ENCODE measurements at regions not wholly inside any gene's neighbourhood (a gene's known extent, or its start where the extent isn't known, plus 50 kb on each side); places are given as distances from the start of the nearest gene placed in this dataset.

GRCh38 chr4:13956947-13957346, 329.4 kb upstream of the BOD1L1 start:
- Histone ChIP-seq H3K36me3 (no peaks in the 10 kb centered on the region), H3K4me1 (no peaks in the 10 kb centered on the region), H3K4me2 (no peak overlapping the region), H3K27me3 (no peaks in the 10 kb centered on the region), H3K27ac (no peak overlapping the region), H3K4me3 (no peak overlapping the region), H3K9ac (no peak overlapping the region), H4K20me1 (no peaks in the 10 kb centered on the region), H3K9me3 (replicated peaks in 1 of 11) (no peaks in the 10 kb centered on the region)
- TF ChIP-seq Cebpa-rat (IDR thresholded peaks at IDR 0.05) = no peak

GRCh38 chr4:13957871-13958270, 330.3 kb upstream of the BOD1L1 start:
- Histone ChIP-seq H3K27me3 (no peaks in the 10 kb centered on the region), H3K36me3 (no peaks in the 10 kb centered on the region), H4K20me1 (no peaks in the 10 kb centered on the region), H3K9me3 (replicated peaks in 1 of 11) (no peaks in the 10 kb centered on the region), H3K4me1 (no peaks in the 10 kb centered on the region), H3K4me3 (no peak overlapping the region), H3K9ac (no peak overlapping the region), H3K4me2 (no peak overlapping the region), H3K27ac (peak overlapping the region in 1 of 11 experiments; percentile 7; a peak in 1 of 22 replicates)
- TF ChIP-seq Cebpa-rat (IDR thresholded peaks at IDR 0.05) = no peak

GRCh38 chr4:13963601-13964000, 336.1 kb upstream of the BOD1L1 start:
- Histone ChIP-seq H4K20me1 (no peaks in the 10 kb centered on the region), H3K4me1 (no peaks in the 10 kb centered on the region), H3K9ac (no peak overlapping the region), H3K4me3 (no peak overlapping the region), H3K27me3 (no peaks in the 10 kb centered on the region), H3K9me3 (replicated peaks in 1 of 11) (no peaks in the 10 kb centered on the region), H3K4me2 (no peak overlapping the region), H3K36me3 (no peaks in the 10 kb centered on the region), H3K27ac (no peak overlapping the region)
- no peak for TF ChIP-seq Cebpa-rat (IDR thresholded peaks at IDR 0.05)

- Histone ChIP-seq H3K9ac (no peak overlapping the region), H3K9me3 (replicated peaks in 1 of 11) (no peaks in the 10 kb centered on the region), H4K20me1 (no peaks in the 10 kb centered on the region), H3K4me3 (no peak overlapping the region), H3K27me3 (no peaks in the 10 kb centered on the region), H3K36me3 (no peaks in the 10 kb centered on the region), H3K27ac (no peak overlapping the region), H3K4me1 (no peaks in the 10 kb centered on the region), H3K4me2 (no peak overlapping the region)
- no peak for TF ChIP-seq Cebpa-rat (IDR thresholded peaks at IDR 0.05)
Measured at GRCh38 chr4:13966231-13967195, 339.0 kb upstream of the BOD1L1 start.

GRCh38 chr4:13968723-13969122, 341.2 kb upstream of the BOD1L1 start:
- no peaks in the 10 kb centered on the region for H4K20me1 ChIP-seq
- H3K36me3 ChIP-seq = no peaks in the 10 kb centered on the region
- TF ChIP-seq Cebpa-rat (IDR thresholded peaks at IDR 0.05) = no peak
- no peak overlapping the region for H3K27ac ChIP-seq
- H3K9me3 ChIP-seq (replicated peaks in 1 of 11) = no peaks in the 10 kb centered on the region
- H3K4me1 ChIP-seq = no peaks in the 10 kb centered on the region
- H3K27me3 ChIP-seq = no peaks in the 10 kb centered on the region
- H3K4me2 ChIP-seq = no peak overlapping the region
- no peak overlapping the region for H3K9ac ChIP-seq
- no peak overlapping the region for H3K4me3 ChIP-seq

- no peaks in the 10 kb centered on the region for H3K9me3 ChIP-seq (replicated peaks in 1 of 11)
- no peaks in the 10 kb centered on the region for H3K27me3 ChIP-seq
- no peaks in the 10 kb centered on the region for H3K4me1 ChIP-seq
- H3K4me2 ChIP-seq = no peak overlapping the region
- no peak for TF ChIP-seq Cebpa-rat (IDR thresholded peaks at IDR 0.05)
- no peak overlapping the region for H3K9ac ChIP-seq
- H3K27ac ChIP-seq = no peak overlapping the region
- H3K4me3 ChIP-seq = no peak overlapping the region
- no peaks in the 10 kb centered on the region for H4K20me1 ChIP-seq
- no peaks in the 10 kb centered on the region for H3K36me3 ChIP-seq
Measured at GRCh38 chr4:13970349-13970748, 342.8 kb upstream of the BOD1L1 start.

GRCh38 chr4:13977746-13978145, 350.2 kb upstream of the BOD1L1 start:
- Histone ChIP-seq H3K4me2 (no peak overlapping the region), H3K27ac (no peak overlapping the region), H3K27me3 (no peaks in the 10 kb centered on the region), H3K9ac (no peak overlapping the region), H3K4me3 (no peak overlapping the region), H4K20me1 (no peaks in the 10 kb centered on the region), H3K9me3 (replicated peaks in 1 of 11) (no peaks in the 10 kb centered on the region), H3K36me3 (no peaks in the 10 kb centered on the region), H3K4me1 (no peaks in the 10 kb centered on the region)
- TF ChIP-seq Cebpa-rat (IDR thresholded peaks at IDR 0.05) = no peak

GRCh38 chr4:13980317-13981310, 353.1 kb upstream of the BOD1L1 start:
- Histone ChIP-seq H3K27me3 (no peaks in the 10 kb centered on the region), H3K27ac (no peak overlapping the region), H3K4me3 (no peak overlapping the region), H3K9ac (no peak overlapping the region), H3K4me2 (no peak overlapping the region), H3K9me3 (replicated peaks in 1 of 11) (no peaks in the 10 kb centered on the region), H4K20me1 (no peaks in the 10 kb centered on the region), H3K36me3 (no peaks in the 10 kb centered on the region), H3K4me1 (peaks cover 0 to 10% (median 0%) of the 10 kb centered on the region in 10 experiments; a peak in 4 of 20 replicates)
- TF ChIP-seq Cebpa-rat (IDR thresholded peaks at IDR 0.05) = no peak

- Histone ChIP-seq H3K4me2 (no peak overlapping the region), H3K27me3 (no peaks in the 10 kb centered on the region), H3K4me1 (peaks cover 0 to 14% (median 0%) of the 10 kb centered on the region in 10 experiments; a peak in 4 of 20 replicates), H3K27ac (no peak overlapping the region), H3K9me3 (replicated peaks in 1 of 11) (no peaks in the 10 kb centered on the region), H3K4me3 (no peak overlapping the region), H4K20me1 (no peaks in the 10 kb centered on the region), H3K9ac (no peak overlapping the region), H3K36me3 (no peaks in the 10 kb centered on the region)
- TF ChIP-seq Cebpa-rat (IDR thresholded peaks at IDR 0.05) = no peak
Measured at GRCh38 chr4:13981499-13981898, 354.0 kb upstream of the BOD1L1 start.

Data from BLaER1 treated with 17β-estradiol and CSF1 and Interleukin-3, amounts not matched to agents 10 nM and 100 nM (cell line).